ENCODE measurements at regions not wholly inside any gene's neighbourhood (a gene's known extent, or its start where the extent isn't known, plus 50 kb on each side); places are given as distances from the start of the nearest gene placed in this dataset.

- TF ChIP-seq EZH2 (IDR thresholded peaks at IDR 0.05; ENCODE audit: insufficient read depth, poor library complexity, severe bottlenecking) (no peak), EZH2phosphoT487 (IDR thresholded peaks at IDR 0.05; ENCODE audit: insufficient read depth, low read depth) (no peak)
Observed at GRCh38 chr22:48553119-48553518, 1274.6 kb downstream of the BRD1 start.
